ENCODE measurements at regions not wholly inside any gene's neighbourhood (a gene's known extent, or its start where the extent isn't known, plus 50 kb on each side); places are given as distances from the start of the nearest gene placed in this dataset.

DNA sequence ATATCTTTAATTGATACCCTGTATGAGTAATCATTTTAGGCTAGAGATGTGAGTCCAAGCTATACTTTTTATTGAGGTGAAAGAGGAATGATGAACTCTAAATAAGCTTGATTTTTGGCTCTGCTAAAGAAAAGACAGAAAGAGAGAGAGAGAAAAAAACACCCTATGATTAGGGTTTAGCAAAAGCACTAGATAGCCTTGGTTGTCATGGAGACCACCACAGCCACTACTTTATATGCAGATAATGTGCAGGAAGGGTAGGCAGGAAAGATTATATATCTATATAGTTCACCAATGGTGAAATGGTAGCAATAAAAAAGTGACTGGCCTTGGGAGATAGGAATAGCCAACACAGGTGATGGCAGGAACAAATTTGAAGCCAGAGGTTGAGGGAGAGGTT is 69.9 kb upstream of the CAMK2D start:
- TF ChIP-seq, protein P1, sequence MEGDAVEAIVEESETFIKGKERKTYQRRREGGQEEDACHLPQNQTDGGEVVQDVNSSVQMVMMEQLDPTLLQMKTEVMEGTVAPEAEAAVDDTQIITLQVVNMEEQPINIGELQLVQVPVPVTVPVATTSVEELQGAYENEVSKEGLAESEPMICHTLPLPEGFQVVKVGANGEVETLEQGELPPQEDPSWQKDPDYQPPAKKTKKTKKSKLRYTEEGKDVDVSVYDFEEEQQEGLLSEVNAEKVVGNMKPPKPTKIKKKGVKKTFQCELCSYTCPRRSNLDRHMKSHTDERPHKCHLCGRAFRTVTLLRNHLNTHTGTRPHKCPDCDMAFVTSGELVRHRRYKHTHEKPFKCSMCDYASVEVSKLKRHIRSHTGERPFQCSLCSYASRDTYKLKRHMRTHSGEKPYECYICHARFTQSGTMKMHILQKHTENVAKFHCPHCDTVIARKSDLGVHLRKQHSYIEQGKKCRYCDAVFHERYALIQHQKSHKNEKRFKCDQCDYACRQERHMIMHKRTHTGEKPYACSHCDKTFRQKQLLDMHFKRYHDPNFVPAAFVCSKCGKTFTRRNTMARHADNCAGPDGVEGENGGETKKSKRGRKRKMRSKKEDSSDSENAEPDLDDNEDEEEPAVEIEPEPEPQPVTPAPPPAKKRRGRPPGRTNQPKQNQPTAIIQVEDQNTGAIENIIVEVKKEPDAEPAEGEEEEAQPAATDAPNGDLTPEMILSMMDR (conservative IDR thresholded peaks at IDR 0.05 in 1 of 2, IDR thresholded peaks at IDR 0.05 in 1 of 2; ENCODE audit: extremely low read depth in 1 of 2, insufficient read depth in 1 of 2, low read depth in 1 of 2, low read length in 2 of 2), result no peak
- TF ChIP-seq EZH2 (IDR thresholded peaks at IDR 0.05; ENCODE audit: borderline replicate concordance, low read length), result no peak
